Esophagus (tissue), 2 donors: ENCODE measurements at regions not wholly inside any gene's neighbourhood (a gene's known extent, or its start where the extent isn't known, plus 50 kb on each side); places are given as distances from the start of the nearest gene placed in this dataset.

Source experiments
- H3K27ac ChIP-seq, 2 donors: one replicate each; pipeline ENCODE4 v1.5.1; 2013; ENCODE audit warnings: low read depth in 2 of 2, mild to moderate bottlenecking in 2 of 2, inconsistent platforms in 1 of 2, low read length in 1 of 2, moderate library complexity in 1 of 2
- H3K27me3 ChIP-seq, 2 donors: one replicate each; pipeline ENCODE4 v1.6.1; 2013; ENCODE audit warnings: low read length in 2 of 2, control low read depth in 1 of 2, mild to moderate bottlenecking in 1 of 2; ENCODE audit not compliant: insufficient read depth in 2 of 2, control insufficient read depth in 1 of 2
- H3K36me3 ChIP-seq, 2 donors: one replicate each; pipeline ENCODE4 v1.6.1; 2013; ENCODE audit warnings: low read length in 1 of 2; ENCODE audit not compliant: control insufficient read depth in 2 of 2, insufficient read depth in 2 of 2
- H3K4me1 ChIP-seq, 2 donors: one replicate each; pipeline ENCODE4 v1.6.1; 2013; ENCODE audit warnings: low read length in 1 of 2; ENCODE audit not compliant: control insufficient read depth in 2 of 2, insufficient read depth in 2 of 2
- H3K4me3 ChIP-seq, 2 donors: one replicate each; pipeline ENCODE4 v1.5.1; 2013; ENCODE audit warnings: low read length in 2 of 2, mild to moderate bottlenecking in 2 of 2, low read depth in 1 of 2, moderate library complexity in 1 of 2
- H3K9me3 ChIP-seq, 2 donors: one replicate each; pipeline ENCODE4 v1.6.1; 2013; ENCODE audit warnings: mild to moderate bottlenecking in 2 of 2, low read depth in 1 of 2, low read length in 1 of 2, moderate library complexity in 1 of 2; ENCODE audit not compliant: control insufficient read depth in 2 of 2, insufficient read depth in 1 of 2
- WGBS, 2 donors: extraction: QIAGEN DNeasy Blood & Tissue Kit; methylation state at CpG; one replicate each; pipeline ENCODE4 v1.1.7; 2013; 5-methylcytosine and 5-hydroxymethylcytosine counted together
- donor health status: healthy with polysubstance abuse.
- donor health status: Bipolar disorder and iron deficiency.

DNA sequence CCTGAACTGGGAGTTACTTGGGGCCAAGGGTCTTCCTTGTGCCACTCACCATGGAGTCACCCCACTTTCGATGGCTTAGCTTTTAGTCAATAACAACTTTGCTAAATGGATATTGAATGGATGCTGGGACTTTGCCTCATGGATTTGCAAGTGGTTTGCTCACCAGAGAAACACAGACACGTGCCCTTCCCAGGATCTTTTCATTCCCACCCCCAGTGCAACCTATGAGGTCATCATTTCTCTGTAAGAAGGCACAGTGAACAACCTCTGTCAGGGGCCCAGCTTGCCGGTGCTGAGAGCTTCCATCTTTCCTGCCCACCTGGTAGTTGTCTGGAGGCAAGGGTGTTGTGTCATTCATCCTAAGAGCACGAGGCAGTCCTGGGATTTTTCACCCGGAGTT lies 256.8 kb upstream of the PMEPA1 start:
- 71 to 78% methylated on average over 5 of the region's 5 CpGs for WGBS, 2 donors
- Histone ChIP-seq H3K36me3 (no peaks in the 10 kb centered on the region), H3K9me3 (no peaks in the 10 kb centered on the region), H3K4me3 (no peak overlapping the region), H3K27ac (no peak overlapping the region), H3K4me1 (no peaks in the 10 kb centered on the region), H3K27me3 (no peaks in the 10 kb centered on the region)

- Histone ChIP-seq H3K4me3 (no peak overlapping the region), H3K4me1 (no peaks in the 10 kb centered on the region), H3K36me3 (no peaks in the 10 kb centered on the region), H3K27me3 (no peaks in the 10 kb centered on the region), H3K27ac (no peak overlapping the region), H3K9me3 (no peaks in the 10 kb centered on the region)
- 86 to 92% methylated on average over 11 of the region's 11 CpGs for WGBS, 2 donors
These were observed 255.6 kb upstream of the PMEPA1 start for GRCh38 chr20:57965441-57965840.

DNA sequence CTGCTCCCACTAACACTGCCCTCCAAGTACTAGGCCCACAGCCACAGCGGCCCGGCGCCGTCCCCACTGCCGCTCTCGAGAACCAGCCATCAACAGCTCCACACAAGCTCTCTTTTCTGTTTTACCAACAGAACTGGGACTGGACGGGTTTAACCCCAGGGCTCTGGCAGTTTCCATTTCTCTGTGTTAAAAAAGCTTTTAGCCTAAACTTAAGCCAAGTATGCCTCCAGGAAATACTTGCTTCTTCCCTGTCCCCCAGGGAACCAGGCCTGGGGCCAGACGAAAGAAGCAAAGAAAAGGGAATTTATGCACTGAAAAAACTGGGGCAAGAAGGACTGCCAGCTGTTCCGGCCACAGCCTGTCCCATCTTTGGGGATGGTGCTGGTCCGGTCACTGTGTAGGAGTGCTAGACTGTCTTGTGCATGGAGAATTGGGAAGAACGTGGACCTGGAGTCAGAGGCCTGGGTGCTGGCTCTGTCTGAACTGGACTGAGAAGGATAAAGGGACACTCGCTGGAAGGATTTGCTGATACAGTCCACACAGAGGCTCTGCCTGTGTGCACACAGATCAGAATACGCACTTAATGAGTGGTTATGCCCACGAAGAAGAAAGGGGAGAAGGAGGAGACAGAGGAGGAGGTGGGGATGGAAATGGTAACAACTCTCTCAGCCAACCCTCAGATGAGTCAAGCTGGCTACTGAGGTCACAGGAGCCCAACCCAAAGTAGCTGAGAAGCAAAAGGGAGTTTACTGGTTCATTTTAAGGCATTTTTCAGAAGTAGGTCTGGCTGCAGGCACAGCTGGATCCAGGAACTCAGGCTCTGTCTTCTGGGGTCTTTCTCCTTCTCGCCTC lies 254.4 kb upstream of the PMEPA1 start:
- 73 to 80% methylated on average over 15 of the region's 15 CpGs for WGBS, 2 donors
- no peaks in the 10 kb centered on the region for H3K36me3 ChIP-seq
- H3K4me1 ChIP-seq = no peaks in the 10 kb centered on the region
- no peaks in the 10 kb centered on the region for H3K27me3 ChIP-seq
- no peak overlapping the region for H3K4me3 ChIP-seq
- no peaks in the 10 kb centered on the region for H3K9me3 ChIP-seq
- H3K27ac ChIP-seq = no peak overlapping the region

GRCh38 chr20:57960803-57961575 lies 251.2 kb upstream of the PMEPA1 start:
- Histone ChIP-seq H3K4me1 (peaks cover 0 to 2% of the 10 kb centered on the region in 2 donors), H3K9me3 (no peaks in the 10 kb centered on the region), H3K27me3 (no peaks in the 10 kb centered on the region), H3K27ac (no peak overlapping the region), H3K36me3 (no peaks in the 10 kb centered on the region), H3K4me3 (no peak overlapping the region)
- WGBS, 2 donors = 64 to 79% methylated on average over 19 of the region's 19 CpGs

- Histone ChIP-seq H3K27me3 (no peaks in the 10 kb centered on the region), H3K9me3 (no peaks in the 10 kb centered on the region), H3K4me3 (no peak overlapping the region), H3K27ac (no peak overlapping the region), H3K36me3 (no peaks in the 10 kb centered on the region), H3K4me1 (peaks cover 0 to 2% of the 10 kb centered on the region in 2 donors)
- WGBS, 2 donors = 59 to 74% methylated on average over 4 of the region's 4 CpGs
These were observed 249.8 kb upstream of the PMEPA1 start for GRCh38 chr20:57959589-57959988.

DNA sequence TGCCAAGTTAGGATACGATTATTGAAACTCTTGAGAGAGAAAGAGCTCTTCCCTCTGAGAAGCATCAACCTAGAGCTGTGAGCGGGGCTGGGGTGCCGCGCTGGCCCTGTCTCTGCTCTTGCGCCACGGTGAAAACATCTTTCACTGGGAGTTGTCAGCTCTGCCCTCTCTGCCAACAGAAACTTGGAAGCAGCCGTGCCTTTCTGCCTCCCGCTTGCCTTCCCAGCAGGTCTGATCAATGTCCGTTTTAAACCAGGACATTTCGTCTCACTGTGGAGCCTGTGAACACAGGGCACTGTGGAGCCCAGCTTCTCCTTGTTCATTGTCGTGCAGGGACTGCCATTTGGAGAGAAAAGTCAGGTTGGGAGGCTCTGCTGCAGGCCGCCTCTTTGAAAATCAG lies 249.2 kb upstream of the PMEPA1 start:
- Histone ChIP-seq H3K4me3 (no peak overlapping the region), H3K4me1 (peaks cover 0 to 2% of the 10 kb centered on the region in 2 donors), H3K9me3 (no peaks in the 10 kb centered on the region), H3K36me3 (no peaks in the 10 kb centered on the region), H3K27ac (no peak overlapping the region), H3K27me3 (no peaks in the 10 kb centered on the region)
- WGBS, 2 donors = 42 to 43% methylated on average over 12 of the region's 12 CpGs

DNA sequence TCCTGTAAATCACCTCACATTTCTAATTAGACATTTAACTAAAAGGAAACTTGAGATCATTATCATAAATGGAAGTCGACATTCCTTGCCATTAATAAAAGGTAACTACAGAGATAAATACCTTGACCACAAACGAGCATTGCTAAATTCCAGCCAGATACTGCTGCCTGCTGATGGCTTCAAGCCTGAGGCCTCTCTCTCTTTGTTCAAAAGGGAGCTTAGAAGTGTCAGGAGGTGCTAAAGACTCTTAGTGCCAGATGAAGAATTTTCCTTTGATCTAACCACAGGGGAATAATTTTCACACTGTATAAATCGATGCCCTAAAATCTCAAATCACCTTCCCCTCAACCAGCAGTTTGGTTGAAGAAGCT lies 248.2 kb upstream of the PMEPA1 start:
- 44 to 50% methylated on average over 3 of the region's 3 CpGs for WGBS, 2 donors
- Histone ChIP-seq H3K27me3 (no peaks in the 10 kb centered on the region), H3K9me3 (no peaks in the 10 kb centered on the region), H3K4me3 (no peak overlapping the region), H3K27ac (no peak overlapping the region), H3K36me3 (no peaks in the 10 kb centered on the region), H3K4me1 (peaks cover 0 to 2% of the 10 kb centered on the region in 2 donors)

- Histone ChIP-seq H3K36me3 (no peaks in the 10 kb centered on the region), H3K4me3 (no peak overlapping the region), H3K27me3 (no peaks in the 10 kb centered on the region), H3K4me1 (peaks cover 0 to 2% of the 10 kb centered on the region in 2 donors), H3K27ac (no peak overlapping the region), H3K9me3 (no peaks in the 10 kb centered on the region)
- 78 to 84% methylated on average over 10 of the region's 10 CpGs for WGBS, 2 donors
These were observed 247.7 kb upstream of the PMEPA1 start for GRCh38 chr20:57957411-57958049.

GRCh38 chr20:57953638-57954037 lies 243.8 kb upstream of the PMEPA1 start:
- Histone ChIP-seq H3K4me3 (no peak overlapping the region), H3K36me3 (no peaks in the 10 kb centered on the region), H3K27me3 (no peaks in the 10 kb centered on the region), H3K27ac (no peak overlapping the region), H3K4me1 (peaks cover 0 to 2% of the 10 kb centered on the region in 2 donors), H3K9me3 (no peaks in the 10 kb centered on the region)
- WGBS, 2 donors = 45 to 63% methylated on average over 4 of the region's 4 CpGs
